ENCODE measurements at regions not wholly inside any gene's neighbourhood (a gene's known extent, or its start where the extent isn't known, plus 50 kb on each side); places are given as distances from the start of the nearest gene placed in this dataset.

GRCh38 chr20:51153867-51154707 is 131.2 kb upstream of the KCNG1 start:
- Histone ChIP-seq H3K36me3 (ENCODE audit: control insufficient read depth, insufficient read depth, low read length) (no peaks in the 10 kb centered on the region), H4K20me1 (ENCODE audit: control insufficient read depth, extremely low read depth, insufficient read depth, low read length) (no peaks in the 10 kb centered on the region), H3K79me2 (ENCODE audit: control insufficient read depth, insufficient read depth, low read length) (no peaks in the 10 kb centered on the region), H3K4me2 (ENCODE audit: extremely low read depth, insufficient read depth, low read length) (no peak overlapping the region), H3K4me3 (replicated peaks in 1 of 4; ENCODE audit: control extremely low read depth in 1 of 4, insufficient read depth in 1 of 4, low read depth in 3 of 4, low read length in 4 of 4) (no peak overlapping the region), H3K9me3 (ENCODE audit: control insufficient read depth, insufficient read depth, low read depth, low read length) (no peaks in the 10 kb centered on the region), H2AFZ (ENCODE audit: low read length) (no peak overlapping the region), H3K9ac (ENCODE audit: insufficient read depth, low read length) (no peak overlapping the region), H3K27ac (ENCODE audit: insufficient read depth, low read length) (no peak overlapping the region), H3K27me3 (ENCODE audit: control insufficient read depth, insufficient read depth, low read length) (peaks cover 15% of the 10 kb centered on the region), H3K4me1 (ENCODE audit: control insufficient read depth, extremely low read depth, insufficient read depth, low read length) (no peaks in the 10 kb centered on the region)
- TF ChIP-seq CTCF (conservative IDR thresholded peaks at IDR 0.05 in 1 of 2, IDR thresholded peaks at IDR 0.05 in 1 of 2; ENCODE audit: low read depth in 1 of 2, low read length in 2 of 2) (no peak), EZH2 (IDR thresholded peaks at IDR 0.05; ENCODE audit: low read length, missing control alignments) (no peak)
- DNase-seq (ENCODE audit: low read depth in 2 of 2): no peak

- Histone ChIP-seq H3K79me2 (ENCODE audit: control insufficient read depth, insufficient read depth, low read length) (no peaks in the 10 kb centered on the region), H3K9me3 (ENCODE audit: control insufficient read depth, insufficient read depth, low read depth, low read length) (no peaks in the 10 kb centered on the region), H3K27ac (ENCODE audit: insufficient read depth, low read length) (no peak overlapping the region), H3K9ac (ENCODE audit: insufficient read depth, low read length) (no peak overlapping the region), H3K27me3 (ENCODE audit: control insufficient read depth, insufficient read depth, low read length) (peaks cover 3% of the 10 kb centered on the region), H3K4me3 (replicated peaks in 1 of 4; ENCODE audit: control extremely low read depth in 1 of 4, insufficient read depth in 1 of 4, low read depth in 3 of 4, low read length in 4 of 4) (no peak overlapping the region), H3K4me2 (ENCODE audit: extremely low read depth, insufficient read depth, low read length) (no peak overlapping the region), H3K4me1 (ENCODE audit: control insufficient read depth, extremely low read depth, insufficient read depth, low read length) (no peaks in the 10 kb centered on the region), H3K36me3 (ENCODE audit: control insufficient read depth, insufficient read depth, low read length) (no peaks in the 10 kb centered on the region), H4K20me1 (ENCODE audit: control insufficient read depth, extremely low read depth, insufficient read depth, low read length) (no peaks in the 10 kb centered on the region), H2AFZ (ENCODE audit: low read length) (no peak overlapping the region)
- TF ChIP-seq CTCF (conservative IDR thresholded peaks at IDR 0.05 in 1 of 2, IDR thresholded peaks at IDR 0.05 in 1 of 2; ENCODE audit: low read depth in 1 of 2, low read length in 2 of 2) (no peak), EZH2 (IDR thresholded peaks at IDR 0.05; ENCODE audit: low read length, missing control alignments) (no peak)
- no peak for DNase-seq (ENCODE audit: low read depth in 2 of 2)
These were observed 126.0 kb upstream of the KCNG1 start for GRCh38 chr20:51148941-51149340.

- Histone ChIP-seq H4K20me1 (ENCODE audit: control insufficient read depth, extremely low read depth, insufficient read depth, low read length) (no peaks in the 10 kb centered on the region), H3K27me3 (ENCODE audit: control insufficient read depth, insufficient read depth, low read length) (peaks cover 3% of the 10 kb centered on the region), H3K4me2 (ENCODE audit: extremely low read depth, insufficient read depth, low read length) (no peak overlapping the region), H3K4me1 (ENCODE audit: control insufficient read depth, extremely low read depth, insufficient read depth, low read length) (no peaks in the 10 kb centered on the region), H3K9me3 (ENCODE audit: control insufficient read depth, insufficient read depth, low read depth, low read length) (no peaks in the 10 kb centered on the region), H3K4me3 (replicated peaks in 1 of 4; ENCODE audit: control extremely low read depth in 1 of 4, insufficient read depth in 1 of 4, low read depth in 3 of 4, low read length in 4 of 4) (no peak overlapping the region), H3K79me2 (ENCODE audit: control insufficient read depth, insufficient read depth, low read length) (no peaks in the 10 kb centered on the region), H2AFZ (ENCODE audit: low read length) (no peak overlapping the region), H3K36me3 (ENCODE audit: control insufficient read depth, insufficient read depth, low read length) (no peaks in the 10 kb centered on the region), H3K27ac (ENCODE audit: insufficient read depth, low read length) (no peak overlapping the region), H3K9ac (ENCODE audit: insufficient read depth, low read length) (no peak overlapping the region)
- DNase-seq (ENCODE audit: low read depth in 2 of 2): no peak
- no peak for TF ChIP-seq EZH2 (IDR thresholded peaks at IDR 0.05; ENCODE audit: low read length, missing control alignments)
- no peak for TF ChIP-seq CTCF (conservative IDR thresholded peaks at IDR 0.05 in 1 of 2, IDR thresholded peaks at IDR 0.05 in 1 of 2; ENCODE audit: low read depth in 1 of 2, low read length in 2 of 2)
These were observed 121.6 kb upstream of the KCNG1 start for GRCh38 chr20:51144476-51144875.

All from fibroblast of lung (primary cell).